Adrenal gland (tissue), 9 donors: ENCODE measurements at regions not wholly inside any gene's neighbourhood (a gene's known extent, or its start where the extent isn't known, plus 50 kb on each side); places are given as distances from the start of the nearest gene placed in this dataset.

ENCODE experiments used
- DNase-seq, 7 donors: peaks; one replicate each; pipeline ENCODE4 v3.0.0-alpha.2; 2019 to 2020
- H3K27ac ChIP-seq, 5 donors: fragments of 200-600 bp; sonication (generic) in 4 of 5; 1 replicate in 3 of 5; 2 replicates in 2 of 5; pipeline versions ENCODE4 v1.5.1 to v1.8.0; 2016 to 2020; ENCODE audit warnings: mild to moderate bottlenecking in 1 of 5
- H3K27me3 ChIP-seq: fragments of 200-600 bp; 2 replicates; pipeline ENCODE4 v1.8.0; 2021
- H3K36me3 ChIP-seq, 2 donors: fragments of 200-600 bp; replicated peaks in 1 of 2; 1 replicate in 1 of 2; 2 replicates in 1 of 2; pipeline versions ENCODE4 v1.5.1 to v1.8.0; 2018 to 2022
- H3K4me1 ChIP-seq, 2 donors: fragments of 200-600 bp; replicated peaks in 1 of 2; 1 replicate in 1 of 2; 2 replicates in 1 of 2; pipeline versions ENCODE4 v1.5.1 to v1.8.0; 2018 to 2021
- H3K4me3 ChIP-seq, 4 donors: fragments of 200-600 bp; sonication (generic) in 3 of 4; one replicate each; pipeline ENCODE4 v1.5.1; 2016 to 2018
- H3K9me3 ChIP-seq, 3 donors: fragments of 200-600 bp; sonication (generic) in 1 of 3; replicated peaks in 1 of 3; 1 replicate in 2 of 3; 2 replicates in 1 of 3; pipeline versions ENCODE4 v1.5.1 to v1.8.0; 2016 to 2021
- POLR2A ChIP-seq, 2 donors: fragments of 450-650 bp; IDR thresholded peaks; one replicate each; pipeline ENCODE4 v1.6.1; 2017; ENCODE audit warnings: antibody characterized with exemption in 2 of 2, mild to moderate bottlenecking in 2 of 2, moderate library complexity in 1 of 2
- WGBS, 4 donors: extraction: QIAGEN DNeasy Blood & Tissue Kit in 2 of 4; methylation state at CpG; one replicate each; pipeline versions ENCODE4 v1.1.5 to v1.1.7; 2013 to 2017; 5-methylcytosine and 5-hydroxymethylcytosine counted together
- intact Hi-C, 2 donors: fragments of 100-400 bp; cut with DNase I; formaldehyde crosslinking; loops; one replicate each; pipeline versions ENCODE4 v1.14.1 to v1.15.0; 2022 to 2023
- TF ChIP-seq, protein P1 (sequence below), 6 experiments: fragments of 450-650 bp in 4 of 6; fragments of 200-600 bp in 2 of 6; sonication (generic) in 1 of 6; IDR thresholded peaks; 1 replicate in 5 of 6; 2 replicates in 1 of 6; pipeline versions ENCODE4 v1.5.1 to v1.8.0; 2016 to 2021; ENCODE audit warnings: antibody characterized with exemption in 6 of 6, mild to moderate bottlenecking in 2 of 6, moderate library complexity in 1 of 6
- donor health status: healthy with polysubstance abuse.
- donor health status: Bipolar disorder and iron deficiency.
- donor health status: DM: yes; HTN: yes; CAD: no.
- donor health status: DM: no; HTN: no; CAD: no.
- donor health status: DM: no; HTN: no; CAD: no.

DNA sequence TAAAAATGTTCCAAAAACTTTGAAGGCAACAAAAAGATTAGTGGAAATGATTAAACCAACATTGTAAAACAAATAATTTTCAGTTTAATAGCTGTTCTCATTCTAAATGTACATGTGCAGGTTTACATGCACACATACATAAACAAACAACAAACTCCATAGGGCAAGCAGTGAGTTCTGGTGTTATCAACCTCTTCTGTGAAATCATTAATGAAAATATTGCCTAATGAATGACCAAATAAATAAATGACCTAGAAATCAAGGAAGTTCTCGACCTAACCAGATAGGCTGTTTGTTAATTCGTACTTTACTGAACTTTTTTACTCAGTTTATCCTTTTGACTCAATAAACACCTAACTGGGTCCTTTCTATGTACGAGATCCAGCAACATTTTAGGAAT is 165.5 kb upstream of the RORB start:
- no peaks in the 10 kb centered on the region for H3K9me3 ChIP-seq
- no peaks in the 10 kb centered on the region for H3K27me3 ChIP-seq
- H3K4me3 ChIP-seq: no peak overlapping the region
- TF ChIP-seq, protein P1, sequence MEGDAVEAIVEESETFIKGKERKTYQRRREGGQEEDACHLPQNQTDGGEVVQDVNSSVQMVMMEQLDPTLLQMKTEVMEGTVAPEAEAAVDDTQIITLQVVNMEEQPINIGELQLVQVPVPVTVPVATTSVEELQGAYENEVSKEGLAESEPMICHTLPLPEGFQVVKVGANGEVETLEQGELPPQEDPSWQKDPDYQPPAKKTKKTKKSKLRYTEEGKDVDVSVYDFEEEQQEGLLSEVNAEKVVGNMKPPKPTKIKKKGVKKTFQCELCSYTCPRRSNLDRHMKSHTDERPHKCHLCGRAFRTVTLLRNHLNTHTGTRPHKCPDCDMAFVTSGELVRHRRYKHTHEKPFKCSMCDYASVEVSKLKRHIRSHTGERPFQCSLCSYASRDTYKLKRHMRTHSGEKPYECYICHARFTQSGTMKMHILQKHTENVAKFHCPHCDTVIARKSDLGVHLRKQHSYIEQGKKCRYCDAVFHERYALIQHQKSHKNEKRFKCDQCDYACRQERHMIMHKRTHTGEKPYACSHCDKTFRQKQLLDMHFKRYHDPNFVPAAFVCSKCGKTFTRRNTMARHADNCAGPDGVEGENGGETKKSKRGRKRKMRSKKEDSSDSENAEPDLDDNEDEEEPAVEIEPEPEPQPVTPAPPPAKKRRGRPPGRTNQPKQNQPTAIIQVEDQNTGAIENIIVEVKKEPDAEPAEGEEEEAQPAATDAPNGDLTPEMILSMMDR (IDR thresholded peaks at IDR 0.05): no peak
- no peak for TF ChIP-seq POLR2A (IDR thresholded peaks at IDR 0.05)
- H3K27ac ChIP-seq: no peak overlapping the region
- no peak for DNase-seq
- H3K4me1 ChIP-seq: no peaks in the 10 kb centered on the region
- no peaks in the 10 kb centered on the region for H3K36me3 ChIP-seq
- 64 to 75% (median 69%) methylated on average over 3 of the region's 3 CpGs for WGBS, 4 donors
- intact Hi-C loops: no loop called here

DNA sequence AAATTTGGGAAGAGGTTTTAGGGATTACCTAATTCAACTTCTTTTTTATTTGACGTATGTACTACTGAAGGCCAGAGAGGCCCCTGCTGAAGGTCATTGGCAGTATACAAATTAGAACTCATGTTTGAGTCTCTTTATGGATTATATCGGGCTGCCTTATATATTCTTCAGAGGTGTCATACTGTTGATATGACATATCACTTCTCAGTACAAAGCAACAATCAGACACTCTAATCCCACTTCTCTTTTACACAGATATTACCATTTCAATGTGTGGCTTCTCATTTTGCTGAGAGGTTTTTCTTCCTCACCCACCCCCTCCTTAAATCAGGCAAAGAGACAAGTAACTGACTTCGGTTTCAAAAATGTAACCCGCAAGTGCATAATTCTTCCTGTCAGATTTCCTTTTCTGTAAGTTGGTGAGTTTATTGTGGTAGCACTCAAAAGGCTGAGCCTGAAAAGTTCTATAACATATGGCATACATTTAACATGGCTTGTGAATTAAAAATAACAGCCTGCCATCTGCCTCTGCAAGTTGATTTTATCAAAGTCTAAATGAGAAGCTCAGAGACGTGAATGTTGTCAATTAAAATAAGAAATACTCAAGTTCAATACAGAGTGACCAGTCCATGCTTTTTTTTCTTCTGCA is 163.6 kb upstream of the RORB start:
- TF ChIP-seq, protein P1 (IDR thresholded peaks at IDR 0.05): no peak
- TF ChIP-seq POLR2A (IDR thresholded peaks at IDR 0.05): no peak
- intact Hi-C loops: no loop called here
- Histone ChIP-seq H3K4me3 (no peak overlapping the region), H3K27ac (no peak overlapping the region), H3K27me3 (no peaks in the 10 kb centered on the region), H3K4me1 (no peaks in the 10 kb centered on the region), H3K9me3 (no peaks in the 10 kb centered on the region), H3K36me3 (no peaks in the 10 kb centered on the region)
- DNase-seq: no peak
- 34 to 42% (median 37%) methylated on average over 5 of the region's 5 CpGs for WGBS, 4 donors

DNA sequence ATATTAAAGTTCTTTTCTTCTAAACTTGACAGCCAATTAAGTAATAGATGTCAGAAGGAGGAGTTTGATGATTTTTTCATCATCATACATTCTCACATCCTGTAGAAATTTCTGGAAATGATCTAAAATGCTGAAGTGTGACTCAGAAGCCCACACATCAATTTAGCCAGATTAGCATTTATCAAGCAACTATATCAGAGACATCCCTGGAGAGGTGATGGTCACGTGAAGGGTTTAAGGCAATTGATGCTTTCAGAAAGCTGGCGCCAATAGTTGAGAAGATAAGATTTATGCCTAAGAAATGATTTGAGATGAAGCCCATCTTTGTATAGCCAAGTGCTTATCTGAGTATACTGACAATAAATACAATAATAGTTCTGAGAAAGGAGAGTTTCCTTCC is 162.9 kb upstream of the RORB start:
- no peaks in the 10 kb centered on the region for H3K36me3 ChIP-seq
- TF ChIP-seq, protein P1 (IDR thresholded peaks at IDR 0.05): no peak
- TF ChIP-seq POLR2A (IDR thresholded peaks at IDR 0.05): no peak
- H3K4me1 ChIP-seq: no peaks in the 10 kb centered on the region
- WGBS, 4 donors: 72 to 84% (median 77%) methylated on average over 2 of the region's 2 CpGs
- no peak overlapping the region for H3K4me3 ChIP-seq
- no peaks in the 10 kb centered on the region for H3K9me3 ChIP-seq
- H3K27ac ChIP-seq: no peak overlapping the region
- no peak for DNase-seq
- intact Hi-C loops: no loop called here
- no peaks in the 10 kb centered on the region for H3K27me3 ChIP-seq

DNA sequence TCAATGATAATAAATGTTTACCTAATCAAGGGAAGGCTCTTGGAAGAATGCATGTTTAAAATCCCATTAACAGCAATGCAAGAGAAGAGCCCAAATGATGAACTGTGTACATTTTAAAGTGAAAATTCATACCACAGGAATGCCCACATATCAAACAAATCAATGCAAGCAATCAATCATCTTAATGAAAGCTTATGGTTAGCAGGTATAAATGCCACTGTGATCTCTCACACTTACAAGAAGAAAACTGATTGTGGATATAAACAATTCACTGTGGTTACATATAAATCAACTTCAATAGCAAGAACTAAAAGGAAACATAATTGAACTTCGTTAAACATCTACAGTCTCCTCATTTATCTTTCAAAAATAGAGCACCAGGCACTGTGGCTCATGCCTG is 161.0 kb upstream of the RORB start:
- intact Hi-C loops: no loop called here
- H3K4me3 ChIP-seq: no peak overlapping the region
- 50 to 59% (median 55%) methylated on average over 1 of the region's 1 CpG for WGBS, 4 donors
- H3K27ac ChIP-seq: no peak overlapping the region
- H3K4me1 ChIP-seq: no peaks in the 10 kb centered on the region
- H3K27me3 ChIP-seq: no peaks in the 10 kb centered on the region
- no peaks in the 10 kb centered on the region for H3K9me3 ChIP-seq
- DNase-seq: no peak
- TF ChIP-seq, protein P1 (IDR thresholded peaks at IDR 0.05): no peak
- TF ChIP-seq POLR2A (IDR thresholded peaks at IDR 0.05): no peak
- H3K36me3 ChIP-seq: no peaks in the 10 kb centered on the region
